OCI-LY7 (cell line): ENCODE measurements at regions not wholly inside any gene's neighbourhood (a gene's known extent, or its start where the extent isn't known, plus 50 kb on each side); places are given as distances from the start of the nearest gene placed in this dataset.

ENCODE experiments used
- BruUV-seq: library from RNA; stranded (reverse); fragments of 400-500 nt; replicated peaks from 2 replicates; lab custom pipeline; 2021; lab: Mats Ljungman, UMichigan
- CTCF ChIA-PET: fragments of 300-600 bp; sonication (Branson Sonifier 250); formaldehyde crosslinking; loops from one replicate; lab custom pipeline; 2022; ENCODE audit warnings: antibody characterized with exemption; ENCODE audit not compliant: unreplicated experiment; lab: Charles Lee
- POLR2A ChIA-PET: fragments of 300-600 bp; sonication (Branson Sonifier 250); formaldehyde crosslinking; loops from one replicate; lab custom pipeline; 2022; ENCODE audit warnings: antibody characterized with exemption; lab: Charles Lee
- DNase-seq: peaks from one replicate; pipeline ENCODE4 v3.0.0-alpha.2; 2015; ENCODE audit warnings: low spot score
- H2AFZ ChIP-seq: fragments of 200-600 bp; sonication (generic), shearing (Covaris generic); 2 replicates; pipeline ENCODE4 v1.6.1; 2014; ENCODE audit warnings: mild to moderate bottlenecking, antibody characterized with exemption, low read length, moderate library complexity
- H3K27ac ChIP-seq: fragments of 200-600 bp; sonication (generic); 2 replicates; pipeline ENCODE4 v1.5.1; 2014; ENCODE audit warnings: mixed run types, low read depth, mild to moderate bottlenecking, moderate library complexity, low read length, inconsistent platforms; ENCODE audit not compliant: poor library complexity, severe bottlenecking
- H3K36me3 ChIP-seq: fragments of 200-600 bp; sonication (generic); 2 replicates; pipeline ENCODE4 v1.6.1; 2014; ENCODE audit warnings: mild to moderate bottlenecking, antibody characterized with exemption, low read length, moderate library complexity, mixed read lengths; ENCODE audit not compliant: insufficient read depth
- H3K4me1 ChIP-seq: fragments of 200-600 bp; sonication (generic); 2 replicates; pipeline ENCODE4 v1.5.1; 2014; ENCODE audit warnings: mild to moderate bottlenecking, low read length; ENCODE audit not compliant: insufficient read depth, poor library complexity, severe bottlenecking
- H3K4me2 ChIP-seq: fragments of 200-600 bp; sonication (generic); 2 replicates; pipeline ENCODE4 v1.6.1; 2014; ENCODE audit warnings: mild to moderate bottlenecking, low read length
- H3K4me3 ChIP-seq: fragments of 200-600 bp; sonication (generic); 2 replicates; pipeline ENCODE4 v1.5.1; 2014; ENCODE audit warnings: mild to moderate bottlenecking, low read depth, low read length; ENCODE audit not compliant: poor library complexity, severe bottlenecking
- H3K79me2 ChIP-seq: fragments of 200-600 bp; sonication (generic); 2 replicates; pipeline ENCODE4 v1.6.1; 2016; ENCODE audit warnings: low read depth, mild to moderate bottlenecking, low read length, moderate library complexity, mixed read lengths; ENCODE audit not compliant: insufficient read depth
- H3K9me2 ChIP-seq: fragments of 200-600 bp; sonication (generic); 2 replicates; pipeline ENCODE4 v1.6.1; 2016; ENCODE audit warnings: mild to moderate bottlenecking, low read length, mixed read lengths; ENCODE audit not compliant: insufficient read depth
- H3K9me3 ChIP-seq: fragments of 200-600 bp; sonication (generic); 2 replicates; pipeline ENCODE4 v1.6.1; 2014; ENCODE audit warnings: mild to moderate bottlenecking, mixed run types, low read length, mixed read lengths
- H4K20me1 ChIP-seq: fragments of 200-600 bp; sonication (generic); 2 replicates; pipeline ENCODE4 v1.6.1; 2014; ENCODE audit warnings: mild to moderate bottlenecking, antibody characterized with exemption, low read length, moderate library complexity, mixed read lengths; ENCODE audit not compliant: insufficient read depth
- CTCF ChIP-seq: fragments of 200-600 bp; sonication (generic); conservative IDR thresholded peaks from 2 replicates; pipeline ENCODE4 v1.5.1; 2014; ENCODE audit warnings: mild to moderate bottlenecking, antibody characterized with exemption, low read length, moderate library complexity, mixed read lengths
- EZH2phosphoT487 ChIP-seq: fragments of 200-600 bp; sonication (generic); IDR thresholded peaks from 2 replicates; pipeline ENCODE4 v1.6.1; 2018; ENCODE audit warnings: low read depth, borderline replicate concordance, mild to moderate bottlenecking, mixed run types, antibody characterized with exemption, low read length, moderate library complexity, mixed read lengths
- intact Hi-C: fragments of 100-400 bp; cut with micrococcal nuclease; formaldehyde crosslinking; loops from one replicate; pipeline ENCODE4 v1.10.0; 2022; ENCODE audit not compliant: unreplicated experiment

GRCh38 chr2:5372141-5372540 lies 320.0 kb upstream of the SOX11 start:
- H3K27ac ChIP-seq = no peak overlapping the region
- ChIA-PET POLR2A (no interaction called here), CTCF (no interaction called here)
- no peak for DNase-seq
- no peaks in the 10 kb centered on the region for H3K9me2 ChIP-seq
- intact Hi-C loops = no loop called here
- no peaks in the 10 kb centered on the region for H3K4me1 ChIP-seq
- BruUV-seq = no TSS peak
- H3K4me3 ChIP-seq = no peak overlapping the region
- H2AFZ ChIP-seq = no peak overlapping the region
- no peaks in the 10 kb centered on the region for H3K9me3 ChIP-seq
- no peak for TF ChIP-seq CTCF
- no peaks in the 10 kb centered on the region for H3K79me2 ChIP-seq
- no peak overlapping the region for H3K4me2 ChIP-seq
- H4K20me1 ChIP-seq = no peaks in the 10 kb centered on the region
- H3K36me3 ChIP-seq = no peaks in the 10 kb centered on the region

DNA sequence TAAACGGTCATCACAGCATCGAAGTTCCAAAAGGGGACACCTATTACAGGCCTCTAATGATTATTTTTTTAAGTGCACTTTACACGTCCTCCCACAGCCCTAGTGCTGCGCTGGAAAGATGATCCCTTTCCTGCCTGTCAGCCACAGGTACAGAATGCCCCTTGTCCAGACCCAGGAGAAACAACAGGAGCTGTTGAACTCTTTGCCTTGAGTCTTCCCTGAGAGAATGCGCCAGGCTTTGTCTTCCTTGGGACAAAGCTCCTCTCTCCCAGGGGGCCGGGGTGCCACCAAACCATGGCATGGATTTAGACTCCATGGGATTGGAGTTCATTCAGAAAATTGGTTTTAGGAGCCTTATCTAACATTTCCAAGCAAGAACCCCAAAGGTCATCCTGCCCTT lies 319.0 kb upstream of the SOX11 start:
- TF ChIP-seq EZH2phosphoT487 = no peak
- TF ChIP-seq CTCF = no peak
- BruUV-seq = no TSS peak
- Histone ChIP-seq H3K4me1 (no peaks in the 10 kb centered on the region), H4K20me1 (no peaks in the 10 kb centered on the region), H3K9me3 (no peaks in the 10 kb centered on the region), H3K4me3 (no peak overlapping the region), H3K27ac (no peak overlapping the region), H3K79me2 (no peaks in the 10 kb centered on the region), H3K36me3 (no peaks in the 10 kb centered on the region), H3K9me2 (no peaks in the 10 kb centered on the region), H3K4me2 (no peak overlapping the region), H2AFZ (no peak overlapping the region)
- DNase-seq = no peak
- ChIA-PET POLR2A (no interaction called here), CTCF (no interaction called here)
- intact Hi-C loops = no loop called here

DNA sequence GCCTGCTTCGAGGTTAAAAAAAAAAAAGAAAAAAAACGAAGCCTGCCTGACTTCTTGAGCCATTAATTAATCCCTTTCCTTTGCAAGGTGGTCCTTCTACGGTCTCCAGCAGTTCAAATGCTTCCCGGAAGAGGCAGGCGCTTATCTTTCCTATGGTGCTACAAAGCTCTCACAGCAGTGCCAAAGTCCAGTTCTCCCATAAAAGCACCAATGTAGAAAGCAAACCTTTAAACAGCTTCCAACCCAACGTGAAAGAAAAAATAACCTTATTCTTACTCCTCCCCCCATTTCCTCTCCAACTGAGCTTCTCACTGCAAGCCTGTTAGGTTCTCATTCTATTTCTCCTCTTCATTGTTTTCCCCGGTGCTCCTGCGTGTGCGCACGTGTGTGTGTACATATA lies 317.4 kb upstream of the SOX11 start:
- Histone ChIP-seq H4K20me1 (no peaks in the 10 kb centered on the region), H3K9me3 (no peaks in the 10 kb centered on the region), H3K27ac (no peak overlapping the region), H3K4me1 (no peaks in the 10 kb centered on the region), H3K4me3 (no peak overlapping the region), H3K36me3 (no peaks in the 10 kb centered on the region), H3K9me2 (no peaks in the 10 kb centered on the region), H3K79me2 (no peaks in the 10 kb centered on the region), H3K4me2 (no peak overlapping the region), H2AFZ (no peak overlapping the region)
- BruUV-seq = no TSS peak
- ChIA-PET CTCF (no interaction called here), POLR2A (no interaction called here)
- no peak for DNase-seq
- no peak for TF ChIP-seq EZH2phosphoT487
- no peak for TF ChIP-seq CTCF
- intact Hi-C loops = no loop called here
